HG03139 (cell line): ENCODE measurements at regions not wholly inside any gene's neighbourhood (a gene's known extent, or its start where the extent isn't known, plus 50 kb on each side); places are given as distances from the start of the nearest gene placed in this dataset.

Experiments
- ATAC-seq: cut with Tn5 transposase; IDR thresholded peaks from one replicate; pipeline ENCODE4 v1.9.1; 2021; ENCODE audit not compliant: unreplicated experiment

GRCh38 chr14:22008766-22009165 is 335.1 kb upstream of the OR4E1 start:
- ATAC-seq: no peak

GRCh38 chr14:22007784-22008412 is 334.3 kb upstream of the OR4E1 start:
- no peak for ATAC-seq

GRCh38 chr14:22007363-22007762 is 333.7 kb upstream of the OR4E1 start:
- ATAC-seq: no peak

GRCh38 chr14:22003461-22003860 is 329.8 kb upstream of the OR4E1 start:
- no peak for ATAC-seq

- ATAC-seq: no peak
Measured at GRCh38 chr14:22002860-22003284, 329.3 kb upstream of the OR4E1 start.

- ATAC-seq: no peak
Measured at GRCh38 chr14:21999402-21999801, 325.8 kb upstream of the OR4E1 start.

- no peak for ATAC-seq
Measured at GRCh38 chr14:21997300-21997699, 323.7 kb upstream of the OR4E1 start.

- no peak for ATAC-seq
Measured at GRCh38 chr14:21995332-21995731, 321.7 kb upstream of the OR4E1 start.

GRCh38 chr14:21993837-21994236 is 320.2 kb upstream of the OR4E1 start:
- ATAC-seq: no peak

GRCh38 chr14:21993070-21993469 is 319.5 kb upstream of the OR4E1 start:
- ATAC-seq: no peak

- ATAC-seq: no peak
Measured at GRCh38 chr14:21991130-21991529, 317.5 kb upstream of the OR4E1 start.

- ATAC-seq: no peak
Measured at GRCh38 chr14:21990116-21990515, 316.5 kb upstream of the OR4E1 start.

GRCh38 chr14:21989090-21989489 is 315.5 kb upstream of the OR4E1 start:
- ATAC-seq: no peak

GRCh38 chr14:21988413-21988812 is 314.8 kb upstream of the OR4E1 start:
- ATAC-seq: no peak

- ATAC-seq: no peak
Measured at GRCh38 chr14:21987937-21988336, 314.3 kb upstream of the OR4E1 start.

- ATAC-seq: no peak
Measured at GRCh38 chr14:21985081-21985480, 311.5 kb upstream of the OR4E1 start.

GRCh38 chr14:21978999-21979314 is 305.3 kb upstream of the OR4E1 start:
- no peak for ATAC-seq

GRCh38 chr14:21978184-21978998 is 304.8 kb upstream of the OR4E1 start:
- ATAC-seq: no peak

GRCh38 chr14:21974741-21975140 is 301.1 kb upstream of the OR4E1 start:
- ATAC-seq: no peak

GRCh38 chr14:21965042-21965441 is 291.4 kb upstream of the OR4E1 start:
- ATAC-seq: no peak

- no peak for ATAC-seq
Measured at GRCh38 chr14:21964180-21964579, 290.6 kb upstream of the OR4E1 start.

- no peak for ATAC-seq
Measured at GRCh38 chr14:21960636-21961035, 287.0 kb upstream of the OR4E1 start.

- ATAC-seq: no peak
Measured at GRCh38 chr14:21941885-21942284, 268.3 kb upstream of the OR4E1 start.
